NCI-H2196 treated with DMSO at 0.1 percent for 48 hours (cell line): ENCODE measurements at regions not wholly inside any gene's neighbourhood (a gene's known extent, or its start where the extent isn't known, plus 50 kb on each side); places are given as distances from the start of the nearest gene placed in this dataset.

Experiments used
- DNase-seq: peaks from one replicate; lab custom pipeline; 2025; ENCODE audit not compliant: unreplicated experiment; lab: John Stamatoyannopoulos, UW

GRCh38 chr6:3594201-3594600 lies 137.4 kb upstream of the SLC22A23 start:
- DNase-seq = no peak

GRCh38 chr6:3593161-3593560 lies 136.3 kb upstream of the SLC22A23 start:
- no peak for DNase-seq

GRCh38 chr6:3592371-3592941 lies 135.6 kb upstream of the SLC22A23 start:
- DNase-seq = no peak

GRCh38 chr6:3591970-3592369 lies 135.1 kb upstream of the SLC22A23 start:
- DNase-seq = no peak

- no peak for DNase-seq
Measured at GRCh38 chr6:3587660-3588059, 130.8 kb upstream of the SLC22A23 start.

- DNase-seq = no peak
Measured at GRCh38 chr6:3585320-3585935, 128.6 kb upstream of the SLC22A23 start.

GRCh38 chr6:3584606-3585005 lies 127.8 kb upstream of the SLC22A23 start:
- no peak for DNase-seq

- no peak for DNase-seq
Measured at GRCh38 chr6:3581469-3581868, 124.6 kb upstream of the SLC22A23 start.

- no peak for DNase-seq
Measured at GRCh38 chr6:3579652-3580175, 122.9 kb upstream of the SLC22A23 start.

- DNase-seq = no peak
Measured at GRCh38 chr6:3578981-3579380, 122.1 kb upstream of the SLC22A23 start.

GRCh38 chr6:3577517-3577916 lies 120.7 kb upstream of the SLC22A23 start:
- no peak for DNase-seq

GRCh38 chr6:3575701-3576100 lies 118.9 kb upstream of the SLC22A23 start:
- DNase-seq = no peak

GRCh38 chr6:3575166-3575565 lies 118.3 kb upstream of the SLC22A23 start:
- no peak for DNase-seq

GRCh38 chr6:3573670-3574069 lies 116.8 kb upstream of the SLC22A23 start:
- no peak for DNase-seq

- DNase-seq = no peak
Measured at GRCh38 chr6:3571836-3572235, 115.0 kb upstream of the SLC22A23 start.

- DNase-seq = no peak
Measured at GRCh38 chr6:3571250-3571681, 114.4 kb upstream of the SLC22A23 start.

GRCh38 chr6:3569816-3570215 lies 113.0 kb upstream of the SLC22A23 start:
- DNase-seq = no peak

GRCh38 chr6:3568396-3569082 lies 111.7 kb upstream of the SLC22A23 start:
- no peak for DNase-seq

- no peak for DNase-seq
Measured at GRCh38 chr6:3566812-3567211, 110.0 kb upstream of the SLC22A23 start.

- no peak for DNase-seq
Measured at GRCh38 chr6:3565291-3565690, 108.4 kb upstream of the SLC22A23 start.

GRCh38 chr6:3561725-3562124 lies 104.9 kb upstream of the SLC22A23 start:
- DNase-seq = no peak

GRCh38 chr6:3560211-3560610 lies 103.4 kb upstream of the SLC22A23 start:
- DNase-seq = no peak
